ENCODE measurements at regions not wholly inside any gene's neighbourhood (a gene's known extent, or its start where the extent isn't known, plus 50 kb on each side); places are given as distances from the start of the nearest gene placed in this dataset.
"Not testable (repeated sequence)": the region's sequence is repeated elsewhere in the genome, so short reads cannot be mapped to it uniquely, and the experiment has no call there.

- H3K4me3 Mint-ChIP-seq (ENCODE audit: unreplicated experiment); H3K27ac Mint-ChIP-seq (ENCODE audit: unreplicated experiment); H3K4me2 ChIP-seq (ENCODE audit: low read length); H3K4me1 ChIP-seq (ENCODE audit: insufficient read depth, low read length); H3K36me3 Mint-ChIP-seq (ENCODE audit: low read depth, unreplicated experiment); H3K27me3 ChIP-seq (ENCODE audit: insufficient read depth, low read length); H3K9me3 Mint-ChIP-seq (ENCODE audit: unreplicated experiment); H4K20me1 ChIP-seq (ENCODE audit: insufficient read depth, low read length); H3K79me2 ChIP-seq (ENCODE audit: insufficient read depth, low read length); H3K4me3 ChIP-seq (ENCODE audit: insufficient read depth, low read depth, low read length); FAIRE-seq; H3K36me3 ChIP-seq (ENCODE audit: insufficient read depth, low read length); H3K4me1 Mint-ChIP-seq (ENCODE audit: low read depth, unreplicated experiment); H2AFZ ChIP-seq (ENCODE audit: low read depth, low read length); H3K9me3 ChIP-seq (ENCODE audit: insufficient read depth, low read depth, low read length); DNase-seq (ENCODE audit: low read depth); H3K9ac ChIP-seq (ENCODE audit: low read length); H3K27me3 Mint-ChIP-seq (ENCODE audit: low read depth, unreplicated experiment); H3K27ac ChIP-seq (ENCODE audit: low read depth, low read length): not testable (repeated sequence)
Observed at GRCh38 chr2:90036335-90036734, 1344.9 kb downstream of the RPIA start.

- not testable (repeated sequence) for H3K27me3 Mint-ChIP-seq (ENCODE audit: low read depth, unreplicated experiment); H3K9me3 ChIP-seq (ENCODE audit: insufficient read depth, low read depth, low read length); H3K4me3 Mint-ChIP-seq (ENCODE audit: unreplicated experiment); H3K9ac ChIP-seq (ENCODE audit: low read length); H3K36me3 Mint-ChIP-seq (ENCODE audit: low read depth, unreplicated experiment); DNase-seq (ENCODE audit: low read depth); H3K27me3 ChIP-seq (ENCODE audit: insufficient read depth, low read length); H3K4me3 ChIP-seq (ENCODE audit: insufficient read depth, low read depth, low read length); H3K4me1 Mint-ChIP-seq (ENCODE audit: low read depth, unreplicated experiment); H3K27ac ChIP-seq (ENCODE audit: low read depth, low read length); H3K4me2 ChIP-seq (ENCODE audit: low read length); H3K4me1 ChIP-seq (ENCODE audit: insufficient read depth, low read length); H3K79me2 ChIP-seq (ENCODE audit: insufficient read depth, low read length); FAIRE-seq; H2AFZ ChIP-seq (ENCODE audit: low read depth, low read length); H3K9me3 Mint-ChIP-seq (ENCODE audit: unreplicated experiment); H3K36me3 ChIP-seq (ENCODE audit: insufficient read depth, low read length); H4K20me1 ChIP-seq (ENCODE audit: insufficient read depth, low read length); H3K27ac Mint-ChIP-seq (ENCODE audit: unreplicated experiment)
Observed at GRCh38 chr2:90039093-90039492, 1347.6 kb downstream of the RPIA start.

- H3K4me1 ChIP-seq (ENCODE audit: insufficient read depth, low read length); H3K9me3 Mint-ChIP-seq (ENCODE audit: unreplicated experiment); DNase-seq (ENCODE audit: low read depth): not testable (repeated sequence)
Observed at GRCh38 chr2:90047776-90048175, 1356.3 kb downstream of the RPIA start.

GRCh38 chr2:90052113-90052631 is 1360.7 kb downstream of the RPIA start:
- H3K27ac Mint-ChIP-seq (ENCODE audit: unreplicated experiment); H3K27me3 Mint-ChIP-seq (ENCODE audit: low read depth, unreplicated experiment); H3K4me3 Mint-ChIP-seq (ENCODE audit: unreplicated experiment); H4K20me1 ChIP-seq (ENCODE audit: insufficient read depth, low read length); H3K4me2 ChIP-seq (ENCODE audit: low read length); H3K4me1 Mint-ChIP-seq (ENCODE audit: low read depth, unreplicated experiment); H2AFZ ChIP-seq (ENCODE audit: low read depth, low read length); H3K9me3 ChIP-seq (ENCODE audit: insufficient read depth, low read depth, low read length); H3K9ac ChIP-seq (ENCODE audit: low read length); H3K27ac ChIP-seq (ENCODE audit: low read depth, low read length); H3K27me3 ChIP-seq (ENCODE audit: insufficient read depth, low read length); H3K36me3 Mint-ChIP-seq (ENCODE audit: low read depth, unreplicated experiment); DNase-seq (ENCODE audit: low read depth); H3K4me1 ChIP-seq (ENCODE audit: insufficient read depth, low read length); H3K9me3 Mint-ChIP-seq (ENCODE audit: unreplicated experiment); FAIRE-seq; H3K4me3 ChIP-seq (ENCODE audit: insufficient read depth, low read depth, low read length); H3K79me2 ChIP-seq (ENCODE audit: insufficient read depth, low read length); H3K36me3 ChIP-seq (ENCODE audit: insufficient read depth, low read length): not testable (repeated sequence)

More at GRCh38 chr2:90047776-90048175, 1356.3 kb downstream of the RPIA start:
- not testable (repeated sequence) for H2AFZ ChIP-seq (ENCODE audit: low read depth, low read length); H3K27ac ChIP-seq (ENCODE audit: low read depth, low read length); H3K9ac ChIP-seq (ENCODE audit: low read length); H3K27me3 Mint-ChIP-seq (ENCODE audit: low read depth, unreplicated experiment); H4K20me1 ChIP-seq (ENCODE audit: insufficient read depth, low read length); H3K36me3 ChIP-seq (ENCODE audit: insufficient read depth, low read length); H3K79me2 ChIP-seq (ENCODE audit: insufficient read depth, low read length); FAIRE-seq; H3K4me2 ChIP-seq (ENCODE audit: low read length); H3K4me3 ChIP-seq (ENCODE audit: insufficient read depth, low read depth, low read length); H3K36me3 Mint-ChIP-seq (ENCODE audit: low read depth, unreplicated experiment); H3K4me3 Mint-ChIP-seq (ENCODE audit: unreplicated experiment); H3K27me3 ChIP-seq (ENCODE audit: insufficient read depth, low read length); H3K4me1 Mint-ChIP-seq (ENCODE audit: low read depth, unreplicated experiment); H3K27ac Mint-ChIP-seq (ENCODE audit: unreplicated experiment); H3K9me3 ChIP-seq (ENCODE audit: insufficient read depth, low read depth, low read length)
